ENCODE measurements at regions not wholly inside any gene's neighbourhood (a gene's known extent, or its start where the extent isn't known, plus 50 kb on each side); places are given as distances from the start of the nearest gene placed in this dataset.
"Not testable (repeated sequence)": the region's sequence is repeated elsewhere in the genome, so short reads cannot be mapped to it uniquely, and the experiment has no call there.

GRCh38 chr5:99179206-99179605, 250.4 kb upstream of the CHD1 start:
- TF ChIP-seq ZNF8 (CRISPR knock-in tag; IDR thresholded peaks at IDR 0.05) (no peak), ISL1 (CRISPR knock-in tag; IDR thresholded peaks at IDR 0.05) (no peak), CSRNP3 (CRISPR knock-in tag; IDR thresholded peaks at IDR 0.05) (no peak), ZFP3 (CRISPR knock-in tag; IDR thresholded peaks at IDR 0.05) (no peak), SNAI2 (CRISPR knock-in tag; IDR thresholded peaks at IDR 0.05) (no peak), POU6F1 (CRISPR knock-in tag; IDR thresholded peaks at IDR 0.05; ENCODE audit: borderline replicate concordance, low read depth) (no peak), ZNF565 (CRISPR knock-in tag; conservative IDR thresholded peaks at IDR 0.05; ENCODE audit: low read depth) (no peak), RARB (CRISPR knock-in tag; IDR thresholded peaks at IDR 0.05) (no peak), BACH2 (CRISPR knock-in tag; IDR thresholded peaks at IDR 0.05; ENCODE audit: borderline replicate concordance) (no peak), ESRRG (CRISPR knock-in tag; IDR thresholded peaks at IDR 0.05) (no peak), PPARA (CRISPR knock-in tag; IDR thresholded peaks at IDR 0.05; ENCODE audit: borderline replicate concordance) (no peak), ZFP30 (CRISPR knock-in tag; IDR thresholded peaks at IDR 0.05) (no peak), TOX (CRISPR knock-in tag; IDR thresholded peaks at IDR 0.05; ENCODE audit: borderline replicate concordance) (no peak)
- no peak for ATAC-seq

- ATAC-seq: no peak
- no peak for TF ChIP-seq ZNF8 (CRISPR knock-in tag; IDR thresholded peaks at IDR 0.05)
- no peak for TF ChIP-seq GLIS3 (CRISPR knock-in tag; IDR thresholded peaks at IDR 0.05)
- TF ChIP-seq BACH2 (CRISPR knock-in tag; IDR thresholded peaks at IDR 0.05; ENCODE audit: borderline replicate concordance): no peak
- no peak for TF ChIP-seq PPARA (CRISPR knock-in tag; IDR thresholded peaks at IDR 0.05; ENCODE audit: borderline replicate concordance)
These were observed 249.0 kb upstream of the CHD1 start for GRCh38 chr5:99177796-99178195.

- TF ChIP-seq CREB5 (CRISPR knock-in tag; IDR thresholded peaks at IDR 0.05; ENCODE audit: low read depth): no peak
These were observed 247.4 kb upstream of the CHD1 start for GRCh38 chr5:99176186-99176585.

GRCh38 chr5:99169309-99169708, 240.5 kb upstream of the CHD1 start:
- TF ChIP-seq POU6F1 (CRISPR knock-in tag; IDR thresholded peaks at IDR 0.05; ENCODE audit: borderline replicate concordance, low read depth): no peak
- no peak for TF ChIP-seq ZFP30 (CRISPR knock-in tag; IDR thresholded peaks at IDR 0.05)
- no peak for TF ChIP-seq SNAI2 (CRISPR knock-in tag; IDR thresholded peaks at IDR 0.05)
- TF ChIP-seq RARB (CRISPR knock-in tag; IDR thresholded peaks at IDR 0.05): no peak
- TF ChIP-seq BACH2 (CRISPR knock-in tag; IDR thresholded peaks at IDR 0.05; ENCODE audit: borderline replicate concordance): no peak
- no peak for TF ChIP-seq TSHZ2 (CRISPR knock-in tag; IDR thresholded peaks at IDR 0.05)
- no peak for TF ChIP-seq ZFP3 (CRISPR knock-in tag; IDR thresholded peaks at IDR 0.05)
- TF ChIP-seq ESRRG (CRISPR knock-in tag; IDR thresholded peaks at IDR 0.05): no peak
- no peak for ATAC-seq

More at GRCh38 chr5:99176186-99176585, 247.4 kb upstream of the CHD1 start:
- no peak for ATAC-seq

- ATAC-seq: not testable (repeated sequence)
These were observed 232.7 kb upstream of the CHD1 start for GRCh38 chr5:99161538-99161937.

All from SK-N-SH treated with all-trans-retinoic acid at 6 μM for 48 hours (cell line).